ENCODE measurements at regions not wholly inside any gene's neighbourhood (a gene's known extent, or its start where the extent isn't known, plus 50 kb on each side); places are given as distances from the start of the nearest gene placed in this dataset.

- H3K9me3 ChIP-seq: no peaks in the 10 kb centered on the region
- H3K27ac ChIP-seq: no peak overlapping the region
- POLR2A ChIA-PET: no interaction called here
- DNase-seq (ENCODE audit: low read depth in 1 of 2, low spot score in 1 of 2) (no peak), ATAC-seq (no peak), FAIRE-seq (no peak)
- no peak overlapping the region for H3K4me3 ChIP-seq
- H3K4me1 ChIP-seq: no peaks in the 10 kb centered on the region
- CTCF ChIA-PET: no interaction called here
- WGBS (ENCODE audit: missing lambda C conversion rate): 62% methylated on average over 2 of the region's 2 CpGs
- H3K4me2 ChIP-seq: no peak overlapping the region
- TF ChIP-seq TP53 (CRISPR knock-in tag; IDR thresholded peaks at IDR 0.05) (no peak), HEYL (CRISPR knock-in tag; IDR thresholded peaks at IDR 0.05) (no peak)
Observed at GRCh38 chr7:82625377-82625776, 181.8 kb upstream of the CACNA2D1 start.

GRCh38 chr7:82624965-82625364 is 181.4 kb upstream of the CACNA2D1 start:
- CTCF ChIA-PET: interaction anchor here (1.1 kb wide), 1 partner anchor 14 kb away, joined by 4 read pairs; no protein-coding TSS in a partner anchor
- no peak overlapping the region for H3K4me2 ChIP-seq
- no peak for TF ChIP-seq TFCP2L1 (CRISPR knock-in tag; IDR thresholded peaks at IDR 0.05)
- DNase-seq (ENCODE audit: low read depth in 1 of 2, low spot score in 1 of 2) (no peak), FAIRE-seq (no peak), ATAC-seq (no peak)
- H3K27ac ChIP-seq: no peak overlapping the region
- no peaks in the 10 kb centered on the region for H3K9me3 ChIP-seq
- WGBS (ENCODE audit: missing lambda C conversion rate): 34% methylated on average over 1 of the region's 1 CpG
- H3K4me3 ChIP-seq: no peak overlapping the region
- POLR2A ChIA-PET: no interaction called here
- no peaks in the 10 kb centered on the region for H3K4me1 ChIP-seq

GRCh38 chr7:82624337-82624736 is 180.8 kb upstream of the CACNA2D1 start:
- FAIRE-seq: no peak
- no peaks in the 10 kb centered on the region for H3K9me3 ChIP-seq
- H3K27ac ChIP-seq: no peak overlapping the region
- H3K4me3 ChIP-seq: no peak overlapping the region
- DNase-seq (ENCODE audit: low read depth in 1 of 2, low spot score in 1 of 2): no peak
- no peak for ATAC-seq
- 50% methylated on average over 2 of the region's 2 CpGs for WGBS (ENCODE audit: missing lambda C conversion rate)
- POLR2A ChIA-PET: no interaction called here
- CTCF ChIA-PET: interaction anchor here (1.1 to 1.3 kb wide), 2 partner anchors 15 to 1125 kb away, joined by 4 read pairs; no protein-coding TSS in a partner anchor
- H3K4me1 ChIP-seq: no peaks in the 10 kb centered on the region
- H3K4me2 ChIP-seq: no peak overlapping the region
- TF ChIP-seq SMC3 (IDR thresholded peaks at IDR 0.05) (no peak), ELK1 (IDR thresholded peaks at IDR 0.05; ENCODE audit: low read depth, low read length) (no peak), BHLHE40 (IDR thresholded peaks at IDR 0.05; ENCODE audit: low read depth, low read length) (no peak), EP300 (IDR thresholded peaks at IDR 0.05) (no peak), NR3C1 (IDR thresholded peaks at IDR 0.05) (no peak)

GRCh38 chr7:82623812-82624211 is 180.2 kb upstream of the CACNA2D1 start:
- Histone ChIP-seq H3K4me1 (no peaks in the 10 kb centered on the region), H3K9me3 (no peaks in the 10 kb centered on the region), H3K4me3 (no peak overlapping the region), H3K27ac (no peak overlapping the region), H3K4me2 (no peak overlapping the region)
- no peak for TF ChIP-seq HOXB5 (CRISPR knock-in tag; IDR thresholded peaks at IDR 0.05)
- TF ChIP-seq NPAS2 (CRISPR knock-in tag; IDR thresholded peaks at IDR 0.05; ENCODE audit: borderline replicate concordance): no peak
- no peak for TF ChIP-seq HDAC2 (IDR thresholded peaks at IDR 0.05)
- no peak for TF ChIP-seq JUN (IDR thresholded peaks at IDR 0.05)
- no peak for TF ChIP-seq MAX (IDR thresholded peaks at IDR 0.05)
- no peak for TF ChIP-seq HOXA7 (CRISPR knock-in tag; IDR thresholded peaks at IDR 0.05)
- no peak for TF ChIP-seq RNF2 (IDR thresholded peaks at IDR 0.05; ENCODE audit: borderline replicate concordance, low read depth)
- TF ChIP-seq KDM1A (IDR thresholded peaks at IDR 0.05; ENCODE audit: low read depth): no peak
- TF ChIP-seq BCL3 (IDR thresholded peaks at IDR 0.05): no peak
- no peak for TF ChIP-seq ELK1 (IDR thresholded peaks at IDR 0.05; ENCODE audit: low read depth, low read length)
- TF ChIP-seq SMC3 (IDR thresholded peaks at IDR 0.05): no peak
- TF ChIP-seq NFE2L2 (conservative IDR thresholded peaks at IDR 0.05; ENCODE audit: low read length): no peak
- ATAC-seq (no peak), FAIRE-seq (no peak), DNase-seq (ENCODE audit: low read depth in 1 of 2, low spot score in 1 of 2) (no peak)
- POLR2A ChIA-PET: no interaction called here
- CTCF ChIA-PET: interaction anchor here (1.1 to 1.3 kb wide), 2 partner anchors 15 to 1124 kb away, joined by 4 read pairs; no protein-coding TSS in a partner anchor

Data from A549 (cell line).